Tibial nerve (tissue), 4 donors: ENCODE measurements at regions not wholly inside any gene's neighbourhood (a gene's known extent, or its start where the extent isn't known, plus 50 kb on each side); places are given as distances from the start of the nearest gene placed in this dataset.

Source experiments
- DNase-seq, 2 donors: peaks; one replicate each; pipeline ENCODE4 v3.0.0-alpha.2; 2019; ENCODE audit warnings: low spot score in 2 of 2
- H3K27ac ChIP-seq, 4 donors: fragments of 200-600 bp; sonication (generic) in 3 of 4; one replicate each; pipeline ENCODE4 v1.5.1; 2017 to 2019; ENCODE audit warnings: mild to moderate bottlenecking in 1 of 4
- H3K27me3 ChIP-seq, 2 donors: fragments of 200-600 bp; sonication (generic) in 1 of 2; one replicate each; pipeline versions ENCODE4 v1.5.1 to v1.6.0; 2017 to 2019
- H3K36me3 ChIP-seq, 3 donors: fragments of 200-600 bp; sonication (generic); one replicate each; pipeline ENCODE4 v1.5.1; 2018 to 2019
- H3K4me1 ChIP-seq, 4 donors: fragments of 200-600 bp; sonication (generic) in 3 of 4; one replicate each; pipeline ENCODE4 v1.5.1; 2017 to 2019
- H3K4me3 ChIP-seq, 4 donors: fragments of 200-600 bp; sonication (generic) in 3 of 4; one replicate each; pipeline ENCODE4 v1.5.1; 2017 to 2019; ENCODE audit warnings: mild to moderate bottlenecking in 1 of 4, moderate library complexity in 1 of 4
- H3K9me3 ChIP-seq, 4 donors: fragments of 200-600 bp; sonication (generic) in 3 of 4; one replicate each; pipeline ENCODE4 v1.5.1; 2017 to 2019
- EP300 ChIP-seq, 2 donors: sonication (generic); formaldehyde crosslinking; IDR thresholded peaks; one replicate each; pipeline ENCODE4 v1.6.1; 2017; ENCODE audit warnings: antibody characterized with exemption in 2 of 2, mild to moderate bottlenecking in 1 of 2
- POLR2A ChIP-seq, 2 donors: fragments of 450-650 bp; IDR thresholded peaks; one replicate each; pipeline ENCODE4 v1.6.1; 2017; ENCODE audit warnings: antibody characterized with exemption in 2 of 2, mild to moderate bottlenecking in 2 of 2, moderate library complexity in 2 of 2
- WGBS, 2 donors: methylation state at CpG; one replicate each; pipeline ENCODE4 v1.1.5; 2018; 5-methylcytosine and 5-hydroxymethylcytosine counted together
- TF ChIP-seq, protein P1 (sequence below), 5 experiments: fragments of 200-600 bp in 3 of 5; fragments of 450-650 bp in 2 of 5; sonication (generic) in 3 of 5; IDR thresholded peaks; one replicate each; pipeline ENCODE4 v1.5.1; 2016 to 2019; ENCODE audit warnings: antibody characterized with exemption in 5 of 5, mild to moderate bottlenecking in 3 of 5, moderate library complexity in 2 of 5

DNA sequence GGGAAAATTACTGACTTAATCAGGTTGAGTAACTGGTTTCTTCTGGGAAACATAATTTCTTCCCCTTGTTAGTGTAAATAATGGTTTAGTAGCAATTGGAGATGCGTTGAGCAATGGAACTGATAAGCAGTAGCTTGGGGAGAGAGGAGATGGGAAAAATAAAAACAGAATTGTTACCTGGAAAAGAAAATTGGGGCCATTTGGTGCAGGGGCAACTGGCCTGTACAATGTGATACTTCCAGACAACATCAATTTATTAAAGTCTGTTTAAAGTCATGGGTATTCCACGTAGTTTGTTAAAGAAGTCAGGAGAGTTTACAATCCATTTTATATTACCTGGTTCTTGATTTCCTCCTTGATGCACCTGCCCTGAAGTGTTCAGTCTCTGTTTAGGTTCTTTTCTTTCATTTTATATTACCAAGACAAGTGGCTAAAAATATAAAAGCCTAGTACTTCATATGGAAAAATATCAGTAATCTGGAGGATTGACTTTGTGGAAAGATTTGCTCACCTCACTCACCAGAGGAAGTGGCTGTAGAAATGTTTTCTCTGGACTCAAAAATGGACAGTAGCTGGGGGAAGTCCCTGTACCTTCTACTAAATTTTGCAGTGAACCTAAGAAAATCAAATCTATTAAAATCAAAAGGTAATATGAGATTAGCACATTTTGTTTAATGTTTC, 161.0 kb downstream of the DDX1 start:
- no peaks in the 10 kb centered on the region for H3K36me3 ChIP-seq
- peaks cover 0 to 12% (median 0%) of the 10 kb centered on the region in 4 donors for H3K4me1 ChIP-seq
- 89 to 98% methylated on average over 2 of the region's 2 CpGs for WGBS, 2 donors
- no peak overlapping the region for H3K27ac ChIP-seq
- H3K27me3 ChIP-seq = no peaks in the 10 kb centered on the region
- H3K9me3 ChIP-seq = peaks cover 0 to 11% (median 0%) of the 10 kb centered on the region in 4 donors
- DNase-seq = no peak
- H3K4me3 ChIP-seq = no peak overlapping the region
- TF ChIP-seq POLR2A (IDR thresholded peaks at IDR 0.05) = no peak
- TF ChIP-seq EP300 (IDR thresholded peaks at IDR 0.05) = no peak
- TF ChIP-seq, protein P1, sequence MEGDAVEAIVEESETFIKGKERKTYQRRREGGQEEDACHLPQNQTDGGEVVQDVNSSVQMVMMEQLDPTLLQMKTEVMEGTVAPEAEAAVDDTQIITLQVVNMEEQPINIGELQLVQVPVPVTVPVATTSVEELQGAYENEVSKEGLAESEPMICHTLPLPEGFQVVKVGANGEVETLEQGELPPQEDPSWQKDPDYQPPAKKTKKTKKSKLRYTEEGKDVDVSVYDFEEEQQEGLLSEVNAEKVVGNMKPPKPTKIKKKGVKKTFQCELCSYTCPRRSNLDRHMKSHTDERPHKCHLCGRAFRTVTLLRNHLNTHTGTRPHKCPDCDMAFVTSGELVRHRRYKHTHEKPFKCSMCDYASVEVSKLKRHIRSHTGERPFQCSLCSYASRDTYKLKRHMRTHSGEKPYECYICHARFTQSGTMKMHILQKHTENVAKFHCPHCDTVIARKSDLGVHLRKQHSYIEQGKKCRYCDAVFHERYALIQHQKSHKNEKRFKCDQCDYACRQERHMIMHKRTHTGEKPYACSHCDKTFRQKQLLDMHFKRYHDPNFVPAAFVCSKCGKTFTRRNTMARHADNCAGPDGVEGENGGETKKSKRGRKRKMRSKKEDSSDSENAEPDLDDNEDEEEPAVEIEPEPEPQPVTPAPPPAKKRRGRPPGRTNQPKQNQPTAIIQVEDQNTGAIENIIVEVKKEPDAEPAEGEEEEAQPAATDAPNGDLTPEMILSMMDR (IDR thresholded peaks at IDR 0.05) = no peak

DNA sequence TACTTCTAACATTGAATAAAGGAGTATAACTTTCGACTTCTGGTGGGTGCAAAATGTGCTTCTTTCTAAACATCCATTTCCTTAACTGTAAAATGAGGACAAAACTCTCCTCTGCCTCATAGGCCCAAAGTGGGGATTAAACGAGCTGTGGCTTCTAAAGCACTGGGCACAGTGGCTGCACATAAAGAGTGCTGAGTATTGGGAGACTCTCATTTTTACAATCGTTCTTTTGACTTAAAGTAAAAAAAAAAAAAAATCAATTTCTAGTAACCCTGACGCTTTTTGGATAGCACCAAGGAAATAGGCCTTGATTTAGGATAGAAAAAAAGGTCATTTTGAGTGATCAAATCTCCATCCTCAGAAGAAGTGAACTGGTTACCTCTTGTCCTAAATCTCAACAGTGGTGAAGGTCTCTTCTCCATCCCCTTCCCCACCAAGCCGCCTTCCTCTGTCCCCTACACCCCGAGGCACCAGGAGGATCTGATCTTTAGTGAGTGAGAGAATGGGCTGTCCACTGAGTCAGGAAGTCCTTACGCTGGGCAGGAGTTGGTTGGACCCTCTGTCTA, 161.6 kb downstream of the DDX1 start:
- TF ChIP-seq, protein P1 (IDR thresholded peaks at IDR 0.05) = no peak
- TF ChIP-seq EP300 (IDR thresholded peaks at IDR 0.05) = no peak
- no peak for TF ChIP-seq POLR2A (IDR thresholded peaks at IDR 0.05)
- no peak overlapping the region for H3K27ac ChIP-seq
- no peaks in the 10 kb centered on the region for H3K36me3 ChIP-seq
- peaks cover 0 to 16% (median 0%) of the 10 kb centered on the region in 4 donors for H3K9me3 ChIP-seq
- WGBS, 2 donors = 82 to 84% methylated on average over 6 to 7 of the region's 7 CpGs
- H3K4me1 ChIP-seq = peaks cover 0 to 12% (median 0%) of the 10 kb centered on the region in 4 donors
- no peak overlapping the region for H3K4me3 ChIP-seq
- DNase-seq = no peak
- H3K27me3 ChIP-seq = no peaks in the 10 kb centered on the region

DNA sequence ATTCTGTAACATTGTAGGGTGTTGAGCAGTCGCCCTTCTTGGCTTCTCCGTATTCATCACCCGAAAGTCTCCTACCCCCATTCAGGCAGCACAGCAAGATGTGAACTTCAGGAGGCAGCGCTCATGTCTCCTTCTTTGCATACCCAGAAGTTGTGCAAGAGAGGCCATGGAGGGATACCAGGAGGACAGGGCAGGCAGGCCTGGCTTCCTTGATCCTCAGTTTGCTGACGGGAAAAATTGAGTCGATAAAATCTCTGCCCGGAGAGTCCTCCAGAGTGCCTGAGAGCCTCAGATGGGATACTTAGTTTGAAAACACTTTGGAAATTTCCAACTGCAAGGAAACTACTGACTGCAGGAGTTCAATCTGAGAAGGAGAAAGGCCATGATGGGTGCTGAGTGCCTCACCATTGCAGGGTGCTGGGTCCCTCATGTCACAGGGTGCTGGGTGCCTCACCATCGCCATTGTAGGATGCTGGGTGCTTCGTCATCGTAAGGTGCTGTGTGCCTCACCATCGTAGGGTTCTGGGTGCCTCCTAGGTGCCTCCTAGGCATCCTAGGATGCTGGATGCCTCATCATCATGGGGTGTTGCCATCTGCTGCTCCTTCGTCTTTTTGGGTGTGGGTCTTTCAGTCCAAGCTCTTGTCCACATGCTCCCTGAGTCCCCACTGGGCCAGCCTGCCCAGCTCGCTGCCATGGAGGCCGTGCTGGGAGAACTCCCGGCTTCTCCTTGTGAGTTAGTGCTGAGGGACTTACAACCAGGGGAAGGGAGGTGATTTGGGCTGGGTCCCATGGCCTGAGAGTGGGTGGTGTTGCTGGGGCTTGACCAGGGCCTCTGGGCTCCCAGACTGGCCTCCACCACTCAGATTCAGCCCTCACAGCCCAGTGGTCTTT, 162.4 kb downstream of the DDX1 start:
- TF ChIP-seq, protein P1 (IDR thresholded peaks at IDR 0.05) = no peak
- no peak for TF ChIP-seq POLR2A (IDR thresholded peaks at IDR 0.05)
- no peak for TF ChIP-seq EP300 (IDR thresholded peaks at IDR 0.05)
- H3K4me1 ChIP-seq = peaks cover 0 to 12% (median 0%) of the 10 kb centered on the region in 4 donors
- H3K27ac ChIP-seq = no peak overlapping the region
- H3K9me3 ChIP-seq = peaks cover 0 to 16% (median 0%) of the 10 kb centered on the region in 4 donors
- WGBS, 2 donors = 92 to 95% methylated on average over 15 of the region's 15 CpGs
- no peaks in the 10 kb centered on the region for H3K27me3 ChIP-seq
- no peak overlapping the region for H3K4me3 ChIP-seq
- no peak for DNase-seq
- H3K36me3 ChIP-seq = no peaks in the 10 kb centered on the region

DNA sequence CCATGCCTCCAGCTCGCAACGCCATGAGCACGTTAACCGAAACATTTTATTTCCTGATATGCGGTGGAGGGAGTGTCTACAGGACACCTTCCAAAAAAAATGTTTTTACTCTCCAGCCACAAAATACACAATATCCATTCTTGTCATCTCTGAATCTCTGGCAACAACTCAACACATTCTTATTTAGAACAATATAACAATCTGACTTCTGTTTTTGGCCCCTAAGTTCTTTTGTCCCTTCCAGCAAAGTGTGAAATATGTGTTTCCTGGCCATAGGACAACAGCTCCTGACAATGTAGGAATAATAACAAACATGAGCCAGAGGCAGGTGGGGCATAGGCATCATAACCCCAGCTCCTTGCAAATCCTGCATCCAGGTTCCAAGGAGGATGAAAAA, 163.0 kb downstream of the DDX1 start:
- Histone ChIP-seq H3K27ac (no peak overlapping the region), H3K9me3 (peaks cover 0 to 16% (median 0%) of the 10 kb centered on the region in 4 donors), H3K4me3 (no peak overlapping the region), H3K27me3 (no peaks in the 10 kb centered on the region), H3K4me1 (peaks cover 0 to 11% (median 0%) of the 10 kb centered on the region in 4 donors), H3K36me3 (no peaks in the 10 kb centered on the region)
- DNase-seq = no peak
- WGBS, 2 donors = 21 to 69% methylated on average over 5 of the region's 5 CpGs
- TF ChIP-seq, protein P1 (IDR thresholded peaks at IDR 0.05) = no peak
- TF ChIP-seq POLR2A (IDR thresholded peaks at IDR 0.05) (no peak), EP300 (IDR thresholded peaks at IDR 0.05) (no peak)
